A549 (cell line): ENCODE measurements at regions not wholly inside any gene's neighbourhood (a gene's known extent, or its start where the extent isn't known, plus 50 kb on each side); places are given as distances from the start of the nearest gene placed in this dataset.

ENCODE experiments used
- CTCF ChIP-seq: fragments of >200 bp; sonication (Bioruptor Twin); formaldehyde crosslinking; IDR thresholded peaks from 3 replicates; pipeline ENCODE4 v1.5.1; 2016
- HOXB5 ChIP-seq: fragments of 250-450 bp; sonication (Bioruptor Pico); IDR thresholded peaks from 2 replicates; pipeline ENCODE4 v1.5.0; 2020; ENCODE audit warnings: mild to moderate bottlenecking, moderate library complexity
- KDM1A ChIP-seq: fragments of 200-600 bp; sonication (generic); IDR thresholded peaks from 2 replicates; pipeline ENCODE4 v1.6.1; 2016; ENCODE audit warnings: low read depth, mild to moderate bottlenecking
- NFE2L2 ChIP-seq: fragments of 150-350 bp; conservative IDR thresholded peaks from 2 replicates; pipeline ENCODE4 v1.6.1; 2014; ENCODE audit warnings: low read length
- PHF8 ChIP-seq: fragments of 200-600 bp; sonication (generic); IDR thresholded peaks from 2 replicates; pipeline ENCODE4 v1.6.1; 2016; ENCODE audit warnings: low read depth, mild to moderate bottlenecking, antibody characterized with exemption, moderate library complexity, borderline replicate concordance
- REST ChIP-seq: fragments of 200-600 bp; sonication (generic); IDR thresholded peaks from 2 replicates; pipeline ENCODE4 v1.6.1; 2016; ENCODE audit warnings: antibody characterized with exemption, mild to moderate bottlenecking, moderate library complexity
- SMC3 ChIP-seq: fragments of >200 bp; sonication (Bioruptor Twin); formaldehyde crosslinking; IDR thresholded peaks from 3 replicates; pipeline ENCODE4 v1.6.1; 2018; ENCODE audit warnings: inconsistent platforms
- TF ChIP-seq, protein P1 (sequence below): IDR thresholded peaks from 2 replicates; pipeline ENCODE4 v1.6.1; 2012

GRCh38 chr12:71219224-71219623, 61.4 kb upstream of the TSPAN8 start:
- TF ChIP-seq, protein P1, sequence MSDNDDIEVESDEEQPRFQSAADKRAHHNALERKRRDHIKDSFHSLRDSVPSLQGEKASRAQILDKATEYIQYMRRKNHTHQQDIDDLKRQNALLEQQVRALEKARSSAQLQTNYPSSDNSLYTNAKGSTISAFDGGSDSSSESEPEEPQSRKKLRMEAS: no peak
- no peak for TF ChIP-seq NFE2L2
- no peak for TF ChIP-seq REST
- TF ChIP-seq SMC3: no peak
- TF ChIP-seq PHF8: no peak
- no peak for TF ChIP-seq CTCF
- no peak for TF ChIP-seq HOXB5
- TF ChIP-seq KDM1A: no peak
